IgD-negative memory B cell (primary cell): ENCODE measurements at regions not wholly inside any gene's neighbourhood (a gene's known extent, or its start where the extent isn't known, plus 50 kb on each side); places are given as distances from the start of the nearest gene placed in this dataset.
"Not testable (repeated sequence)": the region's sequence is repeated elsewhere in the genome, so short reads cannot be mapped to it uniquely, and the experiment has no call there.

Experiments
- H3K27ac Mint-ChIP-seq, 3 donors: one replicate each; pipeline ENCODE4 v1.8.0; 2020 to 2022; ENCODE audit warnings: mild to moderate bottlenecking in 3 of 3, mixed read lengths in 3 of 3, moderate library complexity in 1 of 3
- H3K27me3 Mint-ChIP-seq: one replicate; pipeline ENCODE4 v1.8.0; 2021; ENCODE audit warnings: mixed read lengths
- H3K36me3 Mint-ChIP-seq: one replicate; pipeline ENCODE4 v1.8.0; 2020; ENCODE audit warnings: mild to moderate bottlenecking, mixed read lengths
- H3K4me1 Mint-ChIP-seq, 3 donors: one replicate each; pipeline ENCODE4 v1.8.0; 2020 to 2022; ENCODE audit warnings: mixed read lengths in 3 of 3, mild to moderate bottlenecking in 1 of 3
- H3K4me3 Mint-ChIP-seq, 4 donors: one replicate each; pipeline ENCODE4 v1.8.0; 2020 to 2022; ENCODE audit warnings: mild to moderate bottlenecking in 4 of 4, mixed read lengths in 4 of 4, moderate library complexity in 3 of 4
- H3K9me3 Mint-ChIP-seq, 3 donors: one replicate each; pipeline ENCODE4 v1.8.0; 2020 to 2021; ENCODE audit warnings: mixed read lengths in 3 of 3, mild to moderate bottlenecking in 1 of 3

- no peaks in the 10 kb centered on the region for H3K4me1 Mint-ChIP-seq
- H3K27me3 Mint-ChIP-seq: no peaks in the 10 kb centered on the region
- H3K27ac Mint-ChIP-seq: no peak overlapping the region
- H3K9me3 Mint-ChIP-seq: peaks cover 0 to 2% (median 0%) of the 10 kb centered on the region in 3 donors
- H3K4me3 Mint-ChIP-seq: no peak overlapping the region
- H3K36me3 Mint-ChIP-seq: no peaks in the 10 kb centered on the region
Observed at GRCh38 chrX:34716302-34716701, 59.2 kb upstream of the TMEM47 start.

- no peak overlapping the region for H3K27ac Mint-ChIP-seq
- no peaks in the 10 kb centered on the region for H3K36me3 Mint-ChIP-seq
- H3K27me3 Mint-ChIP-seq: no peaks in the 10 kb centered on the region
- H3K9me3 Mint-ChIP-seq: peaks cover 0 to 3% (median 3%) of the 10 kb centered on the region in 3 donors
- H3K4me3 Mint-ChIP-seq: no peak overlapping the region
- no peaks in the 10 kb centered on the region for H3K4me1 Mint-ChIP-seq
Observed at GRCh38 chrX:34734383-34734782, 77.3 kb upstream of the TMEM47 start.

DNA sequence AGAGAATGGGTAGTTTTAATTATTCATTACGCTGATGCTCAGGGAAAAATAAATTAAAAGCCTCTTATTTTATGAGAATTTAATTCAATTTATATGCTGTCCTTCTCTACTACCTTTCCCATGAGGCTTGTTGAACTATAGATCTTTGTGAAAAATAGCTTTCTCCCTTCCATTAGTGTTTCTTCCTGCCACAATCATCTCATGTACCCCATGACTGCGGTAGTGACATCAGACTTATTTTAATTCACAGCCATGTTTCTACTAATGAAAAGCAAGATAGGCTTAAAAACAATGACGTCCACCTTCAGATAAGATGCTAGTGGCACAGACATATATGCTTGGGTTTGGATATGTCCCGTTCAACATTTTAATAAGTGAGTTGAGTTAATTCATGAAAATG lies 87.4 kb upstream of the TMEM47 start:
- no peak overlapping the region for H3K4me3 Mint-ChIP-seq
- H3K9me3 Mint-ChIP-seq: peaks cover 0 to 4% (median 0%) of the 10 kb centered on the region in 3 donors
- no peaks in the 10 kb centered on the region for H3K27me3 Mint-ChIP-seq
- no peaks in the 10 kb centered on the region for H3K36me3 Mint-ChIP-seq
- H3K27ac Mint-ChIP-seq: no peak overlapping the region
- H3K4me1 Mint-ChIP-seq: no peaks in the 10 kb centered on the region

DNA sequence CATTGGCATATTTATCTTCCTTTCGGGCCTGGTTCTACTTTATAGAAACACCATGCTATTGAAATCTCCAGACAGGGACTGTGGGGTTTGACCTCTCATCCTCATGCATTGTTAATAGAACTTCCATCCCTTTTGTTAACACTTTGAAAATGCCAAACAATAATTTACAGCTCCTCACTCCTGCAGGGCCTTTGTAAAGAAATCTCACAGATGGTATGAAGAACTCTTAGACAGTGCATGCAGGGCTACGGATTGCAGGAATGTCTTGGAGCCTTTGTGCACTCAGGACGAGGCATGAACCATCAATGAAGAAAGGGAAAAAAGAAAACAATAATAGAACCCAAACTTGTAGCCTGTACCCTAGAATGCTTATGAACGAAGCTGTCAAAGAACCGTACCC lies 92.8 kb upstream of the TMEM47 start:
- Mint-ChIP-seq H3K27me3 (no peaks in the 10 kb centered on the region), H3K9me3 (peaks cover 0 to 3% (median 0%) of the 10 kb centered on the region in 3 donors), H3K27ac (no peak overlapping the region), H3K4me3 (no peak overlapping the region), H3K36me3 (no peaks in the 10 kb centered on the region), H3K4me1 (no peaks in the 10 kb centered on the region)

GRCh38 chrX:34764852-34765361 lies 107.8 kb upstream of the TMEM47 start:
- H3K9me3 Mint-ChIP-seq: peaks cover 0 to 7% (median 0%) of the 10 kb centered on the region in 3 donors
- H3K27ac Mint-ChIP-seq: no peak overlapping the region
- no peak overlapping the region for H3K4me3 Mint-ChIP-seq
- no peaks in the 10 kb centered on the region for H3K27me3 Mint-ChIP-seq
- H3K36me3 Mint-ChIP-seq: no peaks in the 10 kb centered on the region
- H3K4me1 Mint-ChIP-seq: no peaks in the 10 kb centered on the region

- Mint-ChIP-seq H3K27ac (no peak overlapping the region), H3K9me3 (peaks cover 0 to 7% (median 0%) of the 10 kb centered on the region in 3 donors), H3K4me1 (no peaks in the 10 kb centered on the region), H3K4me3 (no peak overlapping the region), H3K36me3 (no peaks in the 10 kb centered on the region), H3K27me3 (no peaks in the 10 kb centered on the region)
Observed at GRCh38 chrX:34768290-34768689, 111.2 kb upstream of the TMEM47 start.

- peak overlapping the region in 1 of 3 donors; percentile 85 for H3K27ac Mint-ChIP-seq
- H3K4me1 Mint-ChIP-seq: no peaks in the 10 kb centered on the region
- H3K4me3 Mint-ChIP-seq: no peak overlapping the region
- H3K36me3 Mint-ChIP-seq: no peaks in the 10 kb centered on the region
- no peaks in the 10 kb centered on the region for H3K27me3 Mint-ChIP-seq
- peaks cover 0 to 5% (median 3%) of the 10 kb centered on the region in 3 donors for H3K9me3 Mint-ChIP-seq
Observed at GRCh38 chrX:34770511-34770910, 113.4 kb upstream of the TMEM47 start.

DNA sequence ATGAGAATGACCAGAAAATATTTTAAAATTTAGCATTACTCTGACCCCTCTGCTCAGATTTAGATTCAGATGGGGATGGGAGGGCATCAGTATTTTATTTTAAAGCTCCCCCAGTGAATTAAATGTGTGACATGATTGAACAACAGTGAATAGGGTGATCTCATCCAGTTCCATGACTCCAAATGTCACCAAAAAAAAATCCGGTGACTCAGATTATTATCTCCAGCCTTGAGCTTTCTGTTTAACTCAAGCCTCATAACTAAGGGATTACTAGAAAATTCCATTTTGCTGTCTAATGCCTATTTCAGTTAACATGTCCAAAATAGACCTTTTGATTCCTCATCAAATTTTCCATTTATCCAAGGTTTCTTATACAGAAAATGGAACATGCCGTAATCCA lies 121.8 kb upstream of the TMEM47 start:
- Mint-ChIP-seq H3K9me3 (peaks cover 3 to 8% (median 3%) of the 10 kb centered on the region in 3 donors), H3K4me3 (no peak overlapping the region), H3K27me3 (no peaks in the 10 kb centered on the region), H3K27ac (peak overlapping the region in 1 of 3 donors; percentile 7), H3K4me1 (no peaks in the 10 kb centered on the region), H3K36me3 (no peaks in the 10 kb centered on the region)

DNA sequence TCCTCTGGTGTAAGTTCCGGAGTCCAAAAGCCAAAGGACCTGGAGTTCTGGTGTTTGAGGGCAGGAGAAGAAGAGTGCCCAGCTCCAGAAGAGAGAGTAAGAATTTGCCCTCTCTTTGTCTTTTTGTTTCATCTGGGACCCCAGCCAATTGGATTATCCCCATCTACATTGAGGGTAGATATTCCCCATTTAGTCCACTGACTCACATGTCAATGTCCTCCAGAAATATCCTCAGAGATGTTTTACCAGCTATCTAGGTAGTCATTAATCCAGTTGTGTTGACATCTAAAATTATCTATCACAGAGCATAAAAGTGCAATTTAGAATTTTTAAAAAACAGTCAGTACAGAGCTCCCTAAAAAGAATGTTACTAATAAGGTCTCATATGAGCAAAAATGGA lies 132.9 kb upstream of the TMEM47 start:
- no peak overlapping the region for H3K27ac Mint-ChIP-seq
- H3K4me3 Mint-ChIP-seq: no peak overlapping the region
- H3K4me1 Mint-ChIP-seq: peaks cover 0 to 1% (median 0%) of the 10 kb centered on the region in 3 donors
- H3K9me3 Mint-ChIP-seq: peaks cover 0 to 5% (median 2%) of the 10 kb centered on the region in 3 donors
- H3K36me3 Mint-ChIP-seq: no peaks in the 10 kb centered on the region
- H3K27me3 Mint-ChIP-seq: no peaks in the 10 kb centered on the region

DNA sequence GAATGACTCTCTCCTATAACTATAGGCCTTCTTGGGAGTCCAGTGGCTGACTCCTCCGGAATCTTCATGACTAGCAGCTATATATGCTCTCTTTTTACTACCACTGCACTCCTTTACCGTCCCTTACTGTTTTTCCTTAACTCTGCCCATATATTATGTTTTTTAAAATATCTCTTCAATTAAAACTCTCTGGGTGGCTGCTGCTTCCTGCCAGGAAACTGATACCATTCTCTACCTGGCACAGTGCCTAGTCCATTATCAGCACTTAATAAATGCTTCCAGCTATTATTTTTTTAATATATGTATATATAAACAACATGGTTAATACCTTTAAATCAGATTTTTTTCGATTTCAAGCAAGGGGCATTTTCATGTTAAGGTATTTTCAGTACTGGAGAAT lies 136.6 kb upstream of the FAM47B start:
- no peaks in the 10 kb centered on the region for H3K27me3 Mint-ChIP-seq
- no peaks in the 10 kb centered on the region for H3K36me3 Mint-ChIP-seq
- no peak overlapping the region for H3K4me3 Mint-ChIP-seq
- H3K9me3 Mint-ChIP-seq: peaks cover 2 to 12% (median 4%) of the 10 kb centered on the region in 3 donors
- no peaks in the 10 kb centered on the region for H3K4me1 Mint-ChIP-seq
- H3K27ac Mint-ChIP-seq: no peak overlapping the region

DNA sequence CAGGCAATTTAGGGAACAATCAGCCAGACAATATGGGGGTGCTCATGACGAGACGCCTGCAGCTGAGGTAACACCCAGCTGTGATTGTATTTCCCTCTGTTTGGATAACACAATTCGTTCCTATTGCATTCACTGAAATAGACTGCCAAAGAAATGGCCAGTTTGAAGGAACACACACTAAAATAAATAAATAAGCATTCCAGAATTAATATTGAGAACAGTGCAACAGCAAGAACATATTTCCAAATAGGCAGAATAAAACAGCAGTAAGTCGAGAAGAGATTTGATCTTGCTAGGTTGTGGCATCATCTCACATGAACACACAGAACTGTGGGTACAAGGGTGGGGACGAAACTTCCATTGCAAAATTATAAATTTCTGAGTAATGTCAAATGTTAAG lies 133.5 kb upstream of the FAM47B start:
- no peaks in the 10 kb centered on the region for H3K27me3 Mint-ChIP-seq
- H3K9me3 Mint-ChIP-seq: peaks cover 0 to 1% (median 0%) of the 10 kb centered on the region in 3 donors
- no peak overlapping the region for H3K4me3 Mint-ChIP-seq
- no peaks in the 10 kb centered on the region for H3K4me1 Mint-ChIP-seq
- H3K27ac Mint-ChIP-seq: no peak overlapping the region
- H3K36me3 Mint-ChIP-seq: no peaks in the 10 kb centered on the region

- H3K27ac Mint-ChIP-seq: no peak overlapping the region
- no peaks in the 10 kb centered on the region for H3K27me3 Mint-ChIP-seq
- H3K36me3 Mint-ChIP-seq: no peaks in the 10 kb centered on the region
- H3K4me3 Mint-ChIP-seq: no peak overlapping the region
- no peaks in the 10 kb centered on the region for H3K4me1 Mint-ChIP-seq
- no peaks in the 10 kb centered on the region for H3K9me3 Mint-ChIP-seq
Observed at GRCh38 chrX:34810364-34810763, 132.2 kb upstream of the FAM47B start.

GRCh38 chrX:34810916-34811315 lies 131.7 kb upstream of the FAM47B start:
- Mint-ChIP-seq H3K36me3 (no peaks in the 10 kb centered on the region), H3K9me3 (no peaks in the 10 kb centered on the region), H3K27me3 (no peaks in the 10 kb centered on the region), H3K4me3 (no peak overlapping the region), H3K27ac (no peak overlapping the region), H3K4me1 (no peaks in the 10 kb centered on the region)

GRCh38 chrX:34813618-34814017 lies 129.0 kb upstream of the FAM47B start:
- Mint-ChIP-seq H3K4me1 (no peaks in the 10 kb centered on the region), H3K4me3 (no peak overlapping the region), H3K9me3 (peaks cover 0 to 8% (median 0%) of the 10 kb centered on the region in 3 donors), H3K36me3 (no peaks in the 10 kb centered on the region), H3K27ac (no peak overlapping the region), H3K27me3 (no peaks in the 10 kb centered on the region)

- Mint-ChIP-seq H3K9me3 (peaks cover 0 to 15% (median 6%) of the 10 kb centered on the region in 3 donors), H3K4me1 (no peaks in the 10 kb centered on the region), H3K27ac (no peak overlapping the region), H3K36me3 (no peaks in the 10 kb centered on the region), H3K4me3 (no peak overlapping the region), H3K27me3 (no peaks in the 10 kb centered on the region)
Observed at GRCh38 chrX:34826964-34827363, 115.6 kb upstream of the FAM47B start.

- Mint-ChIP-seq H3K27me3 (no peaks in the 10 kb centered on the region), H3K9me3 (peaks cover 2 to 5% (median 4%) of the 10 kb centered on the region in 3 donors), H3K4me1 (no peaks in the 10 kb centered on the region), H3K27ac (no peak overlapping the region), H3K4me3 (no peak overlapping the region), H3K36me3 (no peaks in the 10 kb centered on the region)
Observed at GRCh38 chrX:34839451-34839850, 103.1 kb upstream of the FAM47B start.

GRCh38 chrX:34841205-34841604 lies 101.4 kb upstream of the FAM47B start:
- not testable (repeated sequence) for H3K27ac Mint-ChIP-seq, H3K36me3 Mint-ChIP-seq, H3K9me3 Mint-ChIP-seq, H3K4me3 Mint-ChIP-seq, H3K27me3 Mint-ChIP-seq, H3K4me1 Mint-ChIP-seq
